Head of caudate nucleus (tissue), 42 donors: ENCODE measurements at regions not wholly inside any gene's neighbourhood (a gene's known extent, or its start where the extent isn't known, plus 50 kb on each side); places are given as distances from the start of the nearest gene placed in this dataset.
"Not testable (repeated sequence)": the region's sequence is repeated elsewhere in the genome, so short reads cannot be mapped to it uniquely, and the experiment has no call there.

Source experiments
- DNase-seq, 42 donors: peaks; one replicate each; pipeline versions ENCODE4 v3.0.0 to v3.0.0-alpha.2; 2020 to 2021; ENCODE audit warnings: mixed read lengths in 7 of 42
- intact Hi-C: fragments of 100-400 bp; cut with DNase I; formaldehyde crosslinking; loops from one replicate; pipeline ENCODE4 v1.15.0; 2022

DNA sequence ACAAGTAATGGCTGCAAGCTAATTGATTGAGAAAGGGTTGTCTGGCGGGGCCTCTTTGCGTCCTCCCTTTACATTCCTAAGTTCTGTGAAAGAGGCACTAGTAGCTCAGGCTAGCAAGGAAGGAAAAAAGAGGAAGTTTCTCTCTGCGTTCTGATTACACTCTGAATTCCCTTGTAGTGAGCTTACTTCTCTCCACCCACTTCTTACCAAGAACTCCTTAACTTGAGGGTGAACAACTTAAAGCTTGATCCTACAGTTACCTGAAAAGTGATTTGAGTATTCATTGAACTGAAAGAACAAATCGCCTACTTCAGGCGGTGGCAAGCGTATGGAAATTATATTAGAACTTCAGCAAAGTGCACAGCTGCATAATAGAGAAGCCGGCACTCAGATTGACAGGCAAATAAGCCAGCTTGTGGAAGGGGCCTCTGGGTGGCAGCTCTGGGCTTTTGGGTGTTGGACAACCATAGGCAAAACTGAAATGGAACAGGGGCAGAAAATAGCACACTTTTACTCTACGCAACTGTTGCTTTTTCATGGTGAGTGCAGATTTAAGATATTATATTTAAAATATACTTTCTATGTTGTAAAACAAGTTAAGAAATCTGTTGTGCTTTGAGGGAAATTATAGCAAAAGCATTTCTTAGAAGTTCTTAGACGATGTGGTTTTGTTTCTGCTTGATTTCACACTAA is 464.5 kb downstream of the USP25 start:
- DNase-seq: peak; percentile 58 to 93 (median 82)
- intact Hi-C loops: loop anchor here (10.0 kb wide), 1 partner anchor 111 kb away; no protein-coding TSS in a partner anchor

DNA sequence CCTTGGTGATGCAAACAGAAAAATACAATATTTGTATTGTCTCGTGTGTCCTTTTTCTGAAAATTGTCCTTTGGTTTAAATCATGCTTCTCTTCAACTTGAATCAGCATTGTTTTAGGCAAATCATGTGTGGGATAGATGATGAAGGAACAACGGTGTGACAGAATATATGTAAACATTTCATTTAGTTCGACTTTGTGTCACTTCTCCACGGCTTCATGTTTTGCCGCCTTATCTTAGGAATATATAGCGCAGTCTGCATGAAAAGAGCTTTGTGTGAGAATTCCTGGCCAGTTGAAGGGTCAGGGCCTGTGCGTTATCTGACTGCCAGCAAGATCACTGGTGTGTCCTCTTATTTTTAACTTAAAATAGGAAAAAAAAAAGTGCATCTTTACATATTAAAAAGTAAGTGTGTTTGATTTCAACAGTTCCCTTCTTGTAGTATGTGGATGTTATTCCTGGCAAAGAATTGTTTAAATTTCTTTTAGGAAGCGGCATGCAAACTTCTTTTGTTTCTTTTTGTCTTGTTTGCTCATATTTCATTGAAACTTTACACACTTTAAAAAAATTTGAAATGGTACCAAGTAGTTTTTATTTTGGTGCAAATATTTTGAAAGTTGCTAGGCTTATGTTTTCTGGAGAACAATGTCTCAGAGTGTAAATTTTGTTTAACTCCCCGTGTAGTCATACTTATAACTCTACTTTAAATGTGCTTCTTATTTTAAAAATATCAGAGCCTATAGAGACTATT is 465.2 kb downstream of the USP25 start:
- DNase-seq: peak in 14 of 42 donors; percentile 11 to 66 (median 33)
- intact Hi-C loops: loop anchor here (10.0 kb wide), 1 partner anchor 110 kb away; no protein-coding TSS in a partner anchor

DNA sequence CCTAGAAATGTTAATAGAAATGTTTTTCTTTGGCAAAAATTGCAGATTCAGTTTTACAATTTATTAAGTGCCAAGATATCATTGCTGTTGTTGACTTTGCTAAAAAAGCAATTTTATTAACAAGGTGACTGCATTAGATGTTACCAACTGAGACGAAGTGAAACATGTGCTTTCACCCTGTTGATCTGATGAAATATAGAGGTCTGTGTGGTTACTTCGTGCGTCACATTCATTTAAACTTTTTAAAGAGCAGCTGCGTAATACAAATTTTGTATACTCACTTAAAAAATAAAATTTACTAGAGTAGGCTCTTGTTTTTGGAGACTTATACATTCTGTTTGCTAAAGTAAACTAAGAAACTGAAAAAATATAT is 465.7 kb downstream of the USP25 start:
- no peak for DNase-seq
- intact Hi-C loops: loop anchor here (10.0 kb wide), 1 partner anchor 109 kb away; no protein-coding TSS in a partner anchor

DNA sequence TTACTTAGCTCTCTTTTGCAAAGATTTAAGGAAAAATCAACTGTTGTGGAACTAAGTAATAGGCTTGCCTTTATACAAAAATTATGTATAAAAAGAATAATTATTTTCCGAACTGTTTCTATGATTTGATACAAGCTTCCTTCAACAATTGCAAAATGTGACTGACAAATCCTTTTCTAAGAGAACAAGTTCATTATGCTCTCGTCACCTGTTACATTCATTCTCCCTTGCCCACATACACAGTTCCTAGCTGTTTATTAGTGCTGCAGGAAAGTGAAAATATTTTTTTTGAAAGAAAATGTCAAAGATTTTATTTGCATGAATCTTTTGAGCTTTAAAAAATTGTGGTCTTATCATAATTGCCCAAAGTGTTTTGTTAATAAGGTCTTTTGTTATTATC is 466.2 kb downstream of the USP25 start:
- no peak for DNase-seq
- intact Hi-C loops: loop anchor here (10.0 kb wide), 1 partner anchor 109 kb away; no protein-coding TSS in a partner anchor

DNA sequence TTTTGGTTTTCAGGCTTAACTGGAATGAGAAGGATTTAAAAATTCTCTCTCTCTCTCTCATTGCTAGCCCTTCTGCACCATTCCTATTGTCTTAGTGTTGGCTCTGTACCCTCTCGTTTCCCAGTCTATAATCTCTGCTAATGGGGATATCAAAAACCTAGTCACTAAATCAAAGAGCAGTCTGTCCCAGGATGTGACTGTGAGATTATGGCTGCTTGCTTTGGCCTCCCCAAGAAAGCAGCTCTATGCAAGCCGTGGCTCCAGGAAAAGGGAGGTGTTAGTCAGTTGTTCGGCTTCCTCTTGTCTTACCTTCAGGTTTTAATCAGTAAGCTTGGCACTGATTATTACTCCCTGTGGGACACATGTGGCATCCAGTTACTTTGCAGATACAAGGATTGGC is 468.8 kb downstream of the USP25 start:
- intact Hi-C loops: loop anchor here (10.0 kb wide), 1 partner anchor 106 kb away; no protein-coding TSS in a partner anchor
- no peak for DNase-seq

DNA sequence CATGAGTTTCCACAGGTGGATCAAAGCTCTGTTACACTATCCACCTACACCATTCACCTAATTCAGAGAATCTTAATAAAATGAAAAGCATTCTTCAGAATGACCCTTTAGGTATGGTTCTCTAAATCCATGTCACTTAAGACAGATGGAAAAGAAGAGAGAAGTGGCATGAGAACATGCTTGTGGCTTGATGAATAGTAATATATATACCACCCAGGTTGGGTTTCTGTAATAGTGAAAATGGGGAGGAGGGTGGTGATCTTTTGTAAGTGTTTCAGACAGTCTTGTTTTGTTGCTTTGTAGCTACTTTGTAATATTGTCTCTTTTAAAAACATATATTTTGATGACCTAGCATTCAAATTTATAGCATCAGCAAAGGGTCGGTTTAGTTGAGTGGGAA is 469.8 kb downstream of the USP25 start:
- no peak for DNase-seq
- intact Hi-C loops: loop anchor here (10.0 kb wide), 1 partner anchor 105 kb away; no protein-coding TSS in a partner anchor

DNA sequence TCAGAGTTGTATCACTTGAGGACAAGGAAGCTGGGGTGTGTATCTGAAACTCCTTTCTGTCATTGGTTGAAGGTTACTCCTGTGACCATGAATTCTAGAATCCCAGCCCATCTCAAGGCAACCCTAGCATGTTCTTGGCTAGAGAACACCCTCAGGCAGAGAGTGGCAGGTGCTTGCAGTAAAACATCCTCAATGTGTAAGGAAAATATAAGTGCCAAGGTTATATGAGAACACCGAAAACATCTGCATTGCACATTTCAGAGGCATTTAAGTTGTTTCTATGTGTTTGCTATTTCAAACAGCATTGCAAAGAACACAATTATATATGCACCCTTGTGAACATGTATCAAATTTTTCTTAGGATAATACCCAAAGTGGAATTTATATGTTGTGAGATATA is 471.9 kb downstream of the USP25 start:
- DNase-seq: no peak
- intact Hi-C loops: no loop called here

DNA sequence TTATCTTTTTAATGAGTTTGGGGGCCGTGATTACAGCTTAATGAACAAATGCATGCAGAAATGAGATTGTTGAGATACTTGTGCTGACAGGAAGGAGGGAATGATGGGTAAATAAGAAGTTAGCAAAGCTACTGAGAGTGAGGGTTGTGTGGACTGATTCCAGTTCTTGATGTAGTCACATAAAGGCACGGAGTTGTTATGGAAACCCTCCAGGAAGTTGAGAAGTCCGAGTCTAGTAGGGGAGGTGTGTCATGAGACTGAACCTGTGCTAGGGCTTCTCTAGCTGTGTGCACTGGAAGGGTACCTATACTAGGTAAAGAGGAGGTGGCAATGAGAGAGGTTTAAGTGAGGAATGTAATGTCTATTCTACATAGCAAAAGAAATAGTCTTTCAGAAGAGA is 475.7 kb downstream of the USP25 start:
- intact Hi-C loops: no loop called here
- DNase-seq: no peak

DNA sequence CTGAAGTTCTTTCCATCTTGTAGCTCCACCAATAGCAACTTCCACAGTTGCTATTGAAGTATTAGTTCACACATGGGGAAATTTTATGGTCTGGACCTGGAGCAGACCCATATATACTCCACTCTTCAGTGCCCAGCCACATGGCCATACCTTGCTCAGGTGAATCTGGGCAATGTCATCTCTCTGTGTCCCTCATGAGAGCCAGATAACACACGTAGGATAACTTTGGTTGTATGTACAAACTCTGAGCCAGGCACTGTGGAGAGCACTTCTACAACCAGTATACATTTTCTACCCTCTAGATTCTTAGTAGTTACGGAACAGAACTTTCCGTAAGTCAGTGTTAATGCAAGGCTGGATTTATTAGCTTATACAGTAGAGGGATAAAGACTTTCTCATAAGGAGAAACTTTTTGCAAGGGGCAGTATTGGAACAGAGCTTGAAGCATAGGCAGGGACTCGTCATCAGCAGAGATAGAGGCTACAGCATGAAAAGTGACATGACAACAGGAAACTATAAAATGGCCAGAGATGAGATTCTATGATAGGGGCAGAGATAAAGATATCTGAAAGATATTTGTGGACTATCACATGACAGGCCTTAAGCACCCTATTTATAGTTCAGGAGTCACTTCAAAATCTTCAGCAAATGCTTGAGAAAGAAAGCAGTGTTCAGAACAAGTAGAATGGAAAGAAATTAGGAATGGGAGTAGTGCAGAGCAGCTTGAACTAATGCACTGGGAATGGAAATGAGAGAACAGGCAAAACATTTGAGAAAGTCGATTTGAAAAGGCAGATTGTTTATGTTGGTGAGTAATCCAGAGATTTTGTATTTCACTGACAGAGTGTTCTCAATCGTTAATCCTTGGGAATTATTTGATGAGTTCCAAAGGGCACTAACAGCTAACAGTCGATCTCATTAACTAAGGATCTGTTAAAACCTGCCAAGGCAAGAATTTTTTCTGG is 481.8 kb downstream of the USP25 start:
- peak in 1 of 42 donors; percentile 21 for DNase-seq
- intact Hi-C loops: no loop called here

DNA sequence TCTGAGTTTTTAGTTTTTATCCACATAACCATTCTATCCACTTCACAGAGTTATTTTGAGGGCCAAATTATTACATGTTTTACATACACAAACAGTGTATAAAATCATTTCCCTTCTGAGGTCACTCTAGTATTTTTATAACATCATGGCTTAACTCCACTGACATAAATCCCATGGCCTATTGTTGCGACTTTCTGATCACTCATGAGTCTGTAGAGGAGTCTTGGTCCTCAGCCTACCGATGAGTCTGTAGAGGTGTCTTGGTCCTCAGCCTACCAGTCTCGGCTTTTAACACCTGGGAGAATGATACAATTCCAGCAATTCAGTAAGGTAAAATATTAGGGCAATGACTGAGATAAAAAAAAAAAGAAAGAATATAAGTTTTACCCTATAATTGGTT is 483.7 kb downstream of the USP25 start:
- DNase-seq: no peak
- intact Hi-C loops: no loop called here

DNA sequence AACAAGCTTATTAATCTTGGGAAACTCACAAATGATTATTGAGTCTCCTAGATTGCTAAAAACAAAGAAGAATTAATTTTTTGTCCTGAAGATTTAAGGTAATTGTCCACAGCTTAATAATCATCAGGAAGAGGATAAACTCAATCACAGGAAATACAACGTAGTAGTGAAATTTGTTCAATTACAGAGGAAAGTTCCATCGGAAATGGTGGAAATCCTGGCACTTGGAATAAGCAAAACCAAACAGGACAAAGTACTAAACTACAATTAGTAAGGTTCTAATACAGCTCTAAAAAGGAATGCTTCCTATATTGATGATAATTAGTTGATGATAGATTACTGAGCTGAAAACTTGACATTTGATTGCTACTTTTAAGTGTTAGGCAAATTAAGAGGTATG is 485.4 kb downstream of the USP25 start:
- DNase-seq: no peak
- intact Hi-C loops: no loop called here

DNA sequence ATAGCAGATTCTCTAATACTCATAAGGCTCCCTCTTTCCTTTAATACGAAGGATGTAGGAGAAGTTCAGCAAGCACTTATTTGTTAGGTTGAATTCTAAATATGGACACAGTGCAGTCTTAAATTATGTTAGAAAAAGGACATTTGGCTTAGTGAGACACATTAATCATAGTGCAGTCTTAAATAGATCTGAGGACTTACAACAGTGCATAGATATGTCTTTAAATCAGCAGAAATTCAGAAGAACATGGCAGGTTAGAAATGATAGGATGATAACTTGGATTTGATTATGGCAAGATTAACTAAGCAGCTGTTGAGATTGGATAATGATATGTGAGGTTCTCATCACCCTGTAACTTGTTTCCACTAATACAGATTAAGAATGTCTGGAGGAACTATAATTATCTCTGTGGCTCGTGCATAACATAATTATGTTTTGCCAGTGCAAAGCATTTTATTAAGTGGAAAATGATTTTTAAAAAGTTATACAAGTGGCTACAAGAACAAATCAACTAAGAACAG is 485.9 kb downstream of the USP25 start:
- intact Hi-C loops: no loop called here
- no peak for DNase-seq

DNA sequence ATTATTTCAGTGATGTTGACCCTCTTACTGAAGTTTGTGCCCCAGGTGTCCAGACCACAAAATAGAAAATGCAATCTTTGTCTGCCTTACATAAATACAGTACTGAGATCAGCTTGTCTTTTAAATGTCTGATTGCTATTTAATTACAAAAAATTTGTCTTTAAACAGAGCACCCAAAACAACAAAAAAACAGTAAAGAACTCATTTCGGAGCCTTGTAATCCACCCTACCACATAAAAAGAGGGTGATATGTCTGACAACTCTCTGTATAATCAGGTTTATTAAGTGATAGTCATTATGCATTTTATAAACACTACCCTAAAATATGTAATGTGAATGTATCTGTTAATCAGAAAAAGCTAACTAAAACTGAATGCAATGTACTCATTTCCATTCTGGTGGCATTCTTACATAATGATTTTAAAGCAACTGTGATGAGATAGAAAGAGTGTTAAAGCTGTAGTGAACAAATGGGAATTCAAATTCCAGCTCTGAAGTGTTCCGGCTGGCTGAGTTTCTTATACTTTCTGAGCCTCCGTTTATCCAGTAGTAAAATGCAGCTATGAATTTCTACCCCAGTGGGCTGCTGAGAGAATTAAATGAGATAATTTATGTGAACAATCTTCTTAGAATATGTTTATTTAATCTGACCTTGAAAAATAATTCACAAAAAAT is 486.6 kb downstream of the USP25 start:
- intact Hi-C loops: no loop called here
- no peak for DNase-seq

DNA sequence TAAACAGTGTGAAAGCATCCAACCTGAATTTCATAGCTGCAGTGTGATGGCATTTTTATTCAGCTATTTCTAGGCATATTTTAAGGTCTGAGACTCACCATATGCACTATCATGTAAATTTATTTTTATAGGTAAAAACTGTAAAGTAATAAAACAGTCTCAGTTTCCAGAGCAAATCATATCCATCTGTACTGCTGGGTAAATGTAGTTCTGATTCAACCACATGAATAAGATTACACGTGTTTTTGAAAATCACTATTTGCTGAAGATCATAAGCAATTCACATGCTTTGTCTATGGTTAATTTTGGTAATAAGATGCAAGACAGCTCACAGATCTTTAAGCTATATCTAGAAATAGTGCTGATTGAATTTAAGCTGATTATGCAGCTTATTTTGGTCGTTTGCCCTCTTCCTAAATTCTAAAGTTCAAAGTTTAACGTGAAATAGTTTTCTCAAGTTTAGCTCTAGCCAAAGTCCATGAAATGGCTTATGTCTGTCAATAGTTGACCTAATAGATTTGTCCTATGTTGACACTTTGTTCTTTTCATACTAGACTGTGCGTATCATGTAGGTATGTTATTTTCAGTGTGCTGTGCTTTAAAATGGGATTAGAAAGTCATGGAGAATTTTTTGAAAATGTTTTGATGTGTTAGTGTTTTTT is 489.0 kb downstream of the USP25 start:
- DNase-seq: no peak
- intact Hi-C loops: no loop called here

DNA sequence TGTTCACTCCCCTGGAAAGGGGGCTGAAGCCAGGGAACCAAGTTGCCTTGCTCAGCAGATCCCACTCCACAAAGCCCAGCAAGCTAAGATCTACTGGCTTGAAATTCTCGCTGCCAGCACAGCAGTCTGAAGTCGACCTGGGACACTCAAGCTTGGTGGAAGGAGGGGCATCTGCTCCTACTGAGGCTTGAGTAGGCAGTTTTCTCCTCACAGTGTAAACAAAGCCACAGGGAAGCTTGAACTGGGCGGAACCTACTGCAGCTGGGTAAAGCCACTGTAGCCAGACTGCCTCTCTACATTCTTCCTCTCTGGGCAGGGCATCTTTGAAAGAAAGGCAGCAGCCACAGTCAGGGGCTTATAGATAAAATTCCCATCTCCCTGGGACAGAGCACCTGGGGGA is 495.0 kb downstream of the USP25 start:
- DNase-seq, intact Hi-C loops: not testable (repeated sequence)

DNA sequence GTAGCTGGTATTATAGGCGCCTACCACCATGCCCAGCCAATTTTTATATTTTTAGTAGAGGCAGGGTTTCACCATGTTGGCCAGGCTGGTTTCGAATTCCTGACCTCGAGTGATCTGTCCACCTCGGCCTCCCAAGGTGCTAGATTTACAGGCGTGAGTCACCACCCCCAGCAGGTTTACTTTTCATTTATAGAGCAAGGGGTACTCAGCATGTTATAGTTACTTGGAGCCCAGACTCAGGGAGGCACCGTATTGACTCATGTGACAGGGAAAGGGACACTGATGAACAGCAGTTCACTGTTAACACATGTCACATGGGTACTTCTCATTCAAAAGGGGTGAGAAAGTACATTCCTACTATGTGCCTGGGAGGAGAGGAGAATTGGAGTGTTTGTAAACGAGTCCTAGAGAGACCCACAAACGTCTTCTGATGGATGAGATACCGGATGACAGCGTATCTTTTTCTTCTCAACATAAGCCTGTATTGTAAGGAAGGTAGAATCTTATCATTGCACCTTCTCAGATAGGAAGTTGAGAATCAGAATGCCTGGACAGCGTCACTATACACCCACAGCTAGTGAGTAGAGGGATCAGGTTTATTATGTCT is 510.0 kb downstream of the USP25 start:
- intact Hi-C loops: no loop called here
- no peak for DNase-seq

DNA sequence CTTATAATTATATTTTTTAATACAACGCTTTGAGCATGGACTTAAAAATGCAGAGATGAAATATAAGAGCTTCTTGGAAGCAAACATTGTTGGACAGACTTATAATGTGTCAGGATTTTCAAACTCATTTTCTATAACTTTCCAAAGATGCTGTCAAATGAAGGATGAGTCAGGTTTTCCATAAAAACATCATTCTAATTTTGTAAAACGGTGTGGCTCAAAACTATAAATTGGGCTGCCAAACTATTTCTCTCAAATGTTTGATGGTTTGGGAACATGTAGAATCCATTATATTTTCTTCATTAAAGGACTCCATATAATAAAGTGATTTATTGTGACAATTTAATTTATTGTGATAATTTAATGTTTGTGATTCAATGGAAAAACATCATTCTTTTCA is 511.2 kb downstream of the USP25 start:
- DNase-seq: no peak
- intact Hi-C loops: no loop called here
